ENCODE measurements at regions not wholly inside any gene's neighbourhood (a gene's known extent, or its start where the extent isn't known, plus 50 kb on each side); places are given as distances from the start of the nearest gene placed in this dataset.
"Not testable (repeated sequence)": the region's sequence is repeated elsewhere in the genome, so short reads cannot be mapped to it uniquely, and the experiment has no call there.

GRCh38 chr5:3329427-3329826 is 266.2 kb upstream of the IRX1 start:
- Histone ChIP-seq H3K9ac (ENCODE audit: low read depth in 1 of 3, low read length in 3 of 3) (no peak overlapping the region), H3K9me3 (ENCODE audit: control insufficient read depth in 3 of 3, low read length in 3 of 3) (peaks cover 0 to 2% (median 0%) of the 10 kb centered on the region in 3 donors), H3K27ac (ENCODE audit: low read depth, low read length) (no peak overlapping the region), H3K36me3 (ENCODE audit: control insufficient read depth in 3 of 3, insufficient read depth in 3 of 3, low read length in 3 of 3) (no peaks in the 10 kb centered on the region), H3K27me3 (ENCODE audit: control insufficient read depth in 3 of 3, insufficient read depth in 3 of 3, low read length in 3 of 3) (peaks cover 5 to 8% (median 7%) of the 10 kb centered on the region in 3 donors), H3K4me3 (ENCODE audit: low read length in 3 of 3) (no peak overlapping the region), H3K4me1 (ENCODE audit: control insufficient read depth in 3 of 3, insufficient read depth in 3 of 3, low read length in 3 of 3) (peaks cover 0 to 11% (median 3%) of the 10 kb centered on the region in 3 donors)

- Histone ChIP-seq H3K27me3 (ENCODE audit: control insufficient read depth in 3 of 3, insufficient read depth in 3 of 3, low read length in 3 of 3) (peaks cover 2 to 22% (median 14%) of the 10 kb centered on the region in 3 donors), H3K9ac (ENCODE audit: low read depth in 1 of 3, low read length in 3 of 3) (no peak overlapping the region), H3K4me3 (ENCODE audit: low read length in 3 of 3) (no peak overlapping the region), H3K27ac (ENCODE audit: low read depth, low read length) (no peak overlapping the region), H3K36me3 (ENCODE audit: control insufficient read depth in 3 of 3, insufficient read depth in 3 of 3, low read length in 3 of 3) (no peaks in the 10 kb centered on the region), H3K9me3 (ENCODE audit: control insufficient read depth in 3 of 3, low read length in 3 of 3) (peaks cover 0 to 2% (median 0%) of the 10 kb centered on the region in 3 donors), H3K4me1 (ENCODE audit: control insufficient read depth in 3 of 3, insufficient read depth in 3 of 3, low read length in 3 of 3) (peaks cover 0 to 11% (median 3%) of the 10 kb centered on the region in 3 donors)
Measured at GRCh38 chr5:3326841-3327232, 268.8 kb upstream of the IRX1 start.

- H3K27me3 ChIP-seq (ENCODE audit: control insufficient read depth in 3 of 3, insufficient read depth in 3 of 3, low read length in 3 of 3), result peaks cover 2 to 17% (median 14%) of the 10 kb centered on the region in 3 donors
- peaks cover 0 to 2% (median 0%) of the 10 kb centered on the region in 3 donors for H3K9me3 ChIP-seq (ENCODE audit: control insufficient read depth in 3 of 3, low read length in 3 of 3)
- H3K27ac ChIP-seq (ENCODE audit: low read depth, low read length), result no peak overlapping the region
- H3K9ac ChIP-seq (ENCODE audit: low read depth in 1 of 3, low read length in 3 of 3), result no peak overlapping the region
- peak overlapping the region in 1 of 3 donors; percentile 24 for H3K4me3 ChIP-seq (ENCODE audit: low read length in 3 of 3)
- peaks cover 0 to 11% (median 3%) of the 10 kb centered on the region in 3 donors for H3K4me1 ChIP-seq (ENCODE audit: control insufficient read depth in 3 of 3, insufficient read depth in 3 of 3, low read length in 3 of 3)
- no peaks in the 10 kb centered on the region for H3K36me3 ChIP-seq (ENCODE audit: control insufficient read depth in 3 of 3, insufficient read depth in 3 of 3, low read length in 3 of 3)
Measured at GRCh38 chr5:3325972-3326840, 269.4 kb upstream of the IRX1 start.

GRCh38 chr5:3325201-3325971 is 270.2 kb upstream of the IRX1 start:
- H3K9ac ChIP-seq (ENCODE audit: low read depth in 1 of 3, low read length in 3 of 3), result no peak overlapping the region
- peaks cover 2 to 17% (median 14%) of the 10 kb centered on the region in 3 donors for H3K27me3 ChIP-seq (ENCODE audit: control insufficient read depth in 3 of 3, insufficient read depth in 3 of 3, low read length in 3 of 3)
- no peaks in the 10 kb centered on the region for H3K36me3 ChIP-seq (ENCODE audit: control insufficient read depth in 3 of 3, insufficient read depth in 3 of 3, low read length in 3 of 3)
- no peak overlapping the region for H3K27ac ChIP-seq (ENCODE audit: low read depth, low read length)
- peaks cover 0 to 2% (median 0%) of the 10 kb centered on the region in 3 donors for H3K9me3 ChIP-seq (ENCODE audit: control insufficient read depth in 3 of 3, low read length in 3 of 3)
- H3K4me3 ChIP-seq (ENCODE audit: low read length in 3 of 3), result no peak overlapping the region
- peaks cover 0 to 11% (median 3%) of the 10 kb centered on the region in 3 donors for H3K4me1 ChIP-seq (ENCODE audit: control insufficient read depth in 3 of 3, insufficient read depth in 3 of 3, low read length in 3 of 3)

- peaks cover 5 to 17% (median 14%) of the 10 kb centered on the region in 3 donors for H3K27me3 ChIP-seq (ENCODE audit: control insufficient read depth in 3 of 3, insufficient read depth in 3 of 3, low read length in 3 of 3)
- H3K4me3 ChIP-seq (ENCODE audit: low read length in 3 of 3), result no peak overlapping the region
- H3K9ac ChIP-seq (ENCODE audit: low read depth in 1 of 3, low read length in 3 of 3), result no peak overlapping the region
- peaks cover 0 to 11% (median 3%) of the 10 kb centered on the region in 3 donors for H3K4me1 ChIP-seq (ENCODE audit: control insufficient read depth in 3 of 3, insufficient read depth in 3 of 3, low read length in 3 of 3)
- no peaks in the 10 kb centered on the region for H3K36me3 ChIP-seq (ENCODE audit: control insufficient read depth in 3 of 3, insufficient read depth in 3 of 3, low read length in 3 of 3)
- H3K9me3 ChIP-seq (ENCODE audit: control insufficient read depth in 3 of 3, low read length in 3 of 3), result no peaks in the 10 kb centered on the region
- H3K27ac ChIP-seq (ENCODE audit: low read depth, low read length), result no peak overlapping the region
Measured at GRCh38 chr5:3324421-3325101, 271.1 kb upstream of the IRX1 start.

- not testable (repeated sequence) for H3K4me3 ChIP-seq (ENCODE audit: low read length in 3 of 3); H3K27ac ChIP-seq (ENCODE audit: low read depth, low read length); H3K36me3 ChIP-seq (ENCODE audit: control insufficient read depth in 3 of 3, insufficient read depth in 3 of 3, low read length in 3 of 3); H3K9ac ChIP-seq (ENCODE audit: low read depth in 1 of 3, low read length in 3 of 3); H3K9me3 ChIP-seq (ENCODE audit: control insufficient read depth in 3 of 3, low read length in 3 of 3)
- Histone ChIP-seq H3K4me1 (ENCODE audit: control insufficient read depth in 3 of 3, insufficient read depth in 3 of 3, low read length in 3 of 3) (peaks cover 0 to 11% (median 3%) of the 10 kb centered on the region in 3 donors), H3K27me3 (ENCODE audit: control insufficient read depth in 3 of 3, insufficient read depth in 3 of 3, low read length in 3 of 3) (peaks cover 5 to 17% (median 14%) of the 10 kb centered on the region in 3 donors)
Measured at GRCh38 chr5:3323966-3324365, 271.7 kb upstream of the IRX1 start.

- H3K4me1 ChIP-seq (ENCODE audit: control insufficient read depth in 3 of 3, insufficient read depth in 3 of 3, low read length in 3 of 3), result peaks cover 0 to 11% (median 3%) of the 10 kb centered on the region in 3 donors
- no peaks in the 10 kb centered on the region for H3K36me3 ChIP-seq (ENCODE audit: control insufficient read depth in 3 of 3, insufficient read depth in 3 of 3, low read length in 3 of 3)
- peaks cover 5 to 17% (median 14%) of the 10 kb centered on the region in 3 donors for H3K27me3 ChIP-seq (ENCODE audit: control insufficient read depth in 3 of 3, insufficient read depth in 3 of 3, low read length in 3 of 3)
- no peak overlapping the region for H3K9ac ChIP-seq (ENCODE audit: low read depth in 1 of 3, low read length in 3 of 3)
- H3K27ac ChIP-seq (ENCODE audit: low read depth, low read length), result no peak overlapping the region
- H3K4me3 ChIP-seq (ENCODE audit: low read length in 3 of 3), result no peak overlapping the region
- H3K9me3 ChIP-seq (ENCODE audit: control insufficient read depth in 3 of 3, low read length in 3 of 3), result no peaks in the 10 kb centered on the region
Measured at GRCh38 chr5:3323144-3323543, 272.5 kb upstream of the IRX1 start.

- H3K9me3 ChIP-seq (ENCODE audit: control insufficient read depth in 3 of 3, low read length in 3 of 3), result no peaks in the 10 kb centered on the region
- H3K4me3 ChIP-seq (ENCODE audit: low read length in 3 of 3), result no peak overlapping the region
- peaks cover 0 to 11% (median 3%) of the 10 kb centered on the region in 3 donors for H3K4me1 ChIP-seq (ENCODE audit: control insufficient read depth in 3 of 3, insufficient read depth in 3 of 3, low read length in 3 of 3)
- no peak overlapping the region for H3K27ac ChIP-seq (ENCODE audit: low read depth, low read length)
- no peak overlapping the region for H3K9ac ChIP-seq (ENCODE audit: low read depth in 1 of 3, low read length in 3 of 3)
- H3K27me3 ChIP-seq (ENCODE audit: control insufficient read depth in 3 of 3, insufficient read depth in 3 of 3, low read length in 3 of 3), result peaks cover 5 to 17% (median 14%) of the 10 kb centered on the region in 3 donors
- no peaks in the 10 kb centered on the region for H3K36me3 ChIP-seq (ENCODE audit: control insufficient read depth in 3 of 3, insufficient read depth in 3 of 3, low read length in 3 of 3)
Measured at GRCh38 chr5:3322642-3323041, 273.0 kb upstream of the IRX1 start.

GRCh38 chr5:3321923-3322322 is 273.7 kb upstream of the IRX1 start:
- H3K9ac ChIP-seq (ENCODE audit: low read depth in 1 of 3, low read length in 3 of 3), result no peak overlapping the region
- peaks cover 5 to 17% (median 14%) of the 10 kb centered on the region in 3 donors for H3K27me3 ChIP-seq (ENCODE audit: control insufficient read depth in 3 of 3, insufficient read depth in 3 of 3, low read length in 3 of 3)
- no peak overlapping the region for H3K4me3 ChIP-seq (ENCODE audit: low read length in 3 of 3)
- no peak overlapping the region for H3K27ac ChIP-seq (ENCODE audit: low read depth, low read length)
- H3K9me3 ChIP-seq (ENCODE audit: control insufficient read depth in 3 of 3, low read length in 3 of 3), result no peaks in the 10 kb centered on the region
- peaks cover 2 to 11% (median 3%) of the 10 kb centered on the region in 3 donors for H3K4me1 ChIP-seq (ENCODE audit: control insufficient read depth in 3 of 3, insufficient read depth in 3 of 3, low read length in 3 of 3)
- H3K36me3 ChIP-seq (ENCODE audit: control insufficient read depth in 3 of 3, insufficient read depth in 3 of 3, low read length in 3 of 3), result no peaks in the 10 kb centered on the region

Measured in skeletal muscle tissue (tissue), 3 donors.